Hepatocyte (in vitro differentiated cells): ENCODE measurements at regions not wholly inside any gene's neighbourhood (a gene's known extent, or its start where the extent isn't known, plus 50 kb on each side); places are given as distances from the start of the nearest gene placed in this dataset.

ENCODE experiments used
- CTCF ChIP-seq: fragments of 200-600 bp; sonication (generic); IDR thresholded peaks from 2 replicates; pipeline ENCODE4 v1.5.1; 2016; ENCODE audit warnings: antibody characterized with exemption, mild to moderate bottlenecking; ENCODE audit not compliant: poor library complexity
- EZH2 ChIP-seq: fragments of 200-600 bp; sonication (generic); IDR thresholded peaks from 2 replicates; pipeline ENCODE4 v1.6.1; 2016; ENCODE audit warnings: antibody characterized with exemption, mild to moderate bottlenecking, borderline replicate concordance
- EZH2phosphoT487 ChIP-seq: fragments of 200-600 bp; sonication (generic); IDR thresholded peaks from one replicate; pipeline ENCODE4 v1.6.1; 2018; ENCODE audit warnings: antibody characterized with exemption, mild to moderate bottlenecking, low read depth, moderate library complexity; ENCODE audit not compliant: unreplicated experiment, severe bottlenecking

- TF ChIP-seq CTCF (no peak), EZH2 (no peak), EZH2phosphoT487 (no peak)
These were observed 136.3 kb downstream of the KCNJ12 start for GRCh38 chr17:21512307-21513011.
